AG08396 (cell line): ENCODE measurements at regions not wholly inside any gene's neighbourhood (a gene's known extent, or its start where the extent isn't known, plus 50 kb on each side); places are given as distances from the start of the nearest gene placed in this dataset.

ENCODE experiments used
- DNase-seq: peaks from one replicate; pipeline ENCODE4 v3.0.0; 2012; ENCODE audit warnings: low spot score, mixed read lengths

DNA sequence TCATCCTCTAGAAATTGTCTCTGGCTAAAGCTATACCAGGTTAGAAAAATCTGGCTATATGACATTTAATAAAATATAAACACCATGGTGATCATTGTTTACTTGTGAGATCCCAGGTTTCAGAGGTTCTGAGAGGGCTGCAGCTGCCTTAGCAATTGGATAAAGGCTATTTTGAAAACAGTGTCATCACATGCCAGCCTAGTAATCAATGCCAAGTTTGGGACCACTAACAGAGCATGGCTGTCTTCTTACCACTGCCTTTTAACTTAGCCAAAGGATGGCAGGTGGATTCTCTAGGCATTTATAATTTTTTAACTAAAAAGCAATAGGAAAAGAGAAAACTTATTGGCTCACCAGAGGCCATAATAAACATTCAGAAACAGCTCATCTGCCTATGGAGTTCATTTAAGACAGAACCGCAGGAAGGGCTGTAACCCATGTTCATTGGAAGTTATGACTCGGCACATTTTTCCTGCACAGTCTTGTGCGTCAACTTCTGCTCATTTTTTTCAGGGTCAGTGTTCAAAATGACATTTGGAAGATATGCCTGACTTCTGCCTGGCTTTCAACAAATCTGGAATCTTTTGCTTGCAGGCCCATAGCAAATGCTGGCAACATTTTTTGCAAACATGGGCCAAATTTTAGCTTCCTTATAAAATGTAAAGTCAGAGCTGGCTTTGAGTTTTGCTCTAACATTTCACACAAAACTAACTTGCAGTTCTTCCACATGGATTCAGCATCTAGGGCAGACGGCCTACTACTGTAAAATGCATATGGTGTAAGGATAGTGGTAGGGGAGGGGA, 476.0 kb upstream of the TBL1XR1 start:
- DNase-seq = peak; percentile 58

GRCh38 chr3:177674186-177674585, 476.9 kb upstream of the TBL1XR1 start:
- no peak for DNase-seq

DNA sequence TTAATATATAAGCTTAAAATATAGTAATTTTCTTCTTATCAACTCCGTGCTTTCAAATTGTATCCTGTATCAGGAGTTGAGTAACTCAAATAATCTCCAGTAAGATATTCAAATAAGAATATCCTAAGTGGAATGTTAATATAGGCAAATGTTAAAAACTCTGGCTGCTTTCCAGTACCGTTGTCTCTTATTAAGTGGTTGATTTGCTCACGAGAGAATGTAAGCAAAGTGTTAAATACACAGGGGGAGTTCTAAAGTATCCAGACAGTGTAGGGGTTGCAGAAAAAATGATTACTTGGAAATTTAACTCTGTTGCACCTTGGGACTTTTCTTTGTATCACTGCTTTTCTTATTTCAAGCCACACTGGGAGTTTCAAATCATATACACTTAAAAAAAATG, 478.9 kb upstream of the TBL1XR1 start:
- DNase-seq = no peak

- DNase-seq = no peak
These were observed 479.8 kb upstream of the TBL1XR1 start for GRCh38 chr3:177676947-177677587.

DNA sequence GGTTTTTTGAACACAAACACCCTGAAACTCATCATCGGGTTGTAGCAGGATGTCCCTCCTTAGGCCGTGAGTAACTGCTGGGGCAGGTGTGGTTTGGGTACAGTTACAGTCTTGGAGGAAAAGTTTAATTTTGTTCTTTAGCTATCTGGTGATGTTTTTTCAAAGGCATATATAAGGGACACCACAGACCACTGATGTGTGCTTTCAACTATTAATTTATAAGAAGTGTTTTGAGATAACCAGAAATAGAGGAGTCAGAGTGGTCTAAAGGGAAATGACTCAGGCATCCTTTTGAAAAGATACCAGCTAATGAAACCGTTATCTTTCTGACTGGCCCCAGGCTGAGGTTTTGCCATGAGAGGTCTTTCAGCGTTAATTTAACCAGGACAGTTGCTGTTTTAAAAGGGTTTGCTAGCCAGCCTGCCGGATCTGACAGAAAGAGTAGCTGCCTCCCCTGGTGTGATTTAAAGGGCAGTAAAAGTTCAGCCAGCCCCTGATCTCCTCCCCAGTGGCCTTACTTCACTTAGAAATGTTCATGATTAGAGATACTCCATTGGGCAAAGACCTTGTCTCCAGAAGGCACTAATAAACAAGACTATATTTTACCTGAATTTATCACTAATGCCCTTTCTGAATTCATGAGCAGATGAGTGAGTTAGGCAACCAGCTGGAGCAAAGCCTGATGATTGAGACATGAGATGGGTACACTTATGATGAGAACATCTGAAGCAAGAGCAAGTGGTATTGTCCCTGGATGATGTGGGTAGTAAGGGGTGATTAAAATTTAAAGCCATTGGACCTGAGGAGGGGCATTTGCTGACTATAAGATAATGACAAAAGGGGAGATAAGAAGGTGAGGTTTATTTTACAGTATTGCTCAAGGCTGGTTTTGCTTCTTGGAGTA, 482.5 kb upstream of the TBL1XR1 start:
- no peak for DNase-seq

DNA sequence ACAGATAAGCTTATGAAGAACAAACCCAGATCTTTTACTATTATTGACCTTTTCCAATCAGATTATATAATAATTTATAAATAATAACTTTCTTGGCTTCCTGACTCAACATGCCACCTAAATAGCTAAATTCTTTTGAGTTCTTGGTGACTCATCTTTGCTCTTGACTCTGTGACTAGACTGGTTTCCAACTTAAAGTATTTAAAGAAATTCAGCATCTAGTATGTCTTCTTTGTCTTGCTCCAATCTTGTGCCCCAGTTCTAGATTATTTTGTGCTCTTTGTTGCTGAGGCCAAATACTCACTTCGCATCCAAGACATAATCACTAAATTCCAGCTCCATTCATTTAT, 483.2 kb upstream of the TBL1XR1 start:
- DNase-seq = no peak

DNA sequence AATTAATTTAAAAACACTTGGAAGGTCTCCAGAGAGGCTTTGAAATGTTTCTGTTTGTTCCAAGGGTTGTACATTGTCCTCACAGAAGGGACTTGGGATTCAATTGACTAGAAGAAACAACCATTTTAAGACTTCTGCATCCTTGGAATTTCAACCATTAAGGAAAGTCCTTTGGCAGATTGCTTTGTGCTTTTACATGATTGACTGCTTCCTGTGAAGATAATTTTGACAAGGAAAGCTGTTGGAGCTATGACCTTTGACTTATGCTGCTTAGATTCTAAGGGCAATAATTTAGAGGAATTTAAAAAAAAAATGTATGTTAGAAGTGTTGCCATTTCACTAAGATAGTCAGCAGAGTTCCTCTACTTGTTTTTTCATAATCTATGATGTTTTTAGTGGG, 483.9 kb upstream of the TBL1XR1 start:
- DNase-seq = no peak

DNA sequence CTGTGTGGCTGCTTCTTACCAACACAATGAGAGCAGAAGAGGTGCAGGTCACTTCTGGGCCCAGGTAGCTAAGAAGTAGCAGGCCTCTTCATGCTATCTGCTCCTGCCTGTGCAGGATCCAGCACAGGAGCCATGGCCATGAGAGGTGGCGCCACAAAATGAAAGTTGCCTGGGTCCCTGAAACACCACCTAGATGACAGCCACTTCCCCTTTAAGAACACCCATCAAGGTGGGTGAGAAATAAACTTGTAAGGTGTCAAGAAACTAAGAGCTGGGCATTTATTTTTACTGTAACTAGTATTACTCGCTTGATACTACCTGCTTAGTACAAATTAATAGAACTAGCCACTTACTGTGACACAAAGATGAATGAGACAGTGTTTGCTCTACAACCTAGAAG, 484.6 kb upstream of the TBL1XR1 start:
- no peak for DNase-seq

DNA sequence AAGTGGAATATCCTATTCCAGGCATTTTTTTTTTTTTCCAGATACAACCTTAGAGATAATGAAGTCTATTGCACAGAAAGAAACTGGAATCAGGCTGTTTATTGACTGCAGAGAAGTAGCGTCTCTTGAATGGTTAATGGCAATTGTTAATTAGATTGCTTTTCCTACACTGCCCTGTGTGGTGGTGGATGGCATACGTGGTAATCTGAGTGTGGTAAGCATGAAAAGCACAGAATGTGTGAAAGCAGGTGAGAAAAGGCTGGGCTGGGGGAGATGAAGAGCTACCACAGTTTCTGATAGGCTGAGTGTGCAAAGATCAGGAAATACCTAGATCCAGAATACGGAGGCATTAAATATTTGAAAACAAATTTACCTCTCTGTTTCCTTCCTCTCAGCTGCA, 486.3 kb upstream of the TBL1XR1 start:
- DNase-seq = no peak

GRCh38 chr3:177686671-177687070, 489.4 kb upstream of the TBL1XR1 start:
- DNase-seq = no peak

GRCh38 chr3:177687291-177687690, 490.0 kb upstream of the TBL1XR1 start:
- no peak for DNase-seq

GRCh38 chr3:177688152-177688551, 490.9 kb upstream of the TBL1XR1 start:
- DNase-seq = no peak

DNA sequence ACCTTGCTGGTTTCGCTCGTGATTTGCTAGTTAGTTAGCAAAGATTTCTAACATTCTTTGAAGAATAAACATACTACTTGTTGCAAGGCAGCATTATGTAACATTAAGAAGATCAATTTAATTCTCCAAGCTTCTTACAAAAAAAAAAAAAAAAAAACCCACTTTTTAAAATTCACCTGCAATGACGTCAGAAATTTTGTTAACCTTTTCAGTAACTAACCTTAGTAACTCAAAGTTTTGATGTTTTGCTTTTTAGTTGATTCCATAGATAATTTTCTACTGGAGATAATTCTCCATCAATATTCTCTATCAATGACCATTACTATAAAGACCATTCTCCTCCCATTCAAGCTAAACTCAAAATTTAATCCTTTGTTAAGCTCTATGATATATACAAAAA, 491.8 kb upstream of the TBL1XR1 start:
- no peak for DNase-seq

DNA sequence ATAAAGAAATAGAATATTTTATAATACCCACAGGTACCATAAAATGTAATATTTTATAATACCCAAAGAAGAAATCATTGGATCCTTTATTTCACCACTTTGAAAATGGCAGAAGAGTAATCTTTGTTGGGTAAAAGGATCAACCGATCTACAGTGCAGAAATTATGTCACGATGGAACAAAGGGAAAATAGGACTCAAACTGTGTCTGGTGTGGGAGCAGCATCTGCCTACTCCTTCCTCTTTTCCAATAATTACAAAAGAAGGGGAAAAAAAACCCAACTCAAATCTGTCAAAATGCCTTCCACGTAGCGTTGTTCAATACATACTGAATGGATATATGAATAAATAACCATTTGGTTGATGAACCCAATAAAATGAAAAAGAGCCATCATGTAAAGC, 492.6 kb upstream of the TBL1XR1 start:
- no peak for DNase-seq

- DNase-seq = no peak
These were observed 493.0 kb upstream of the TBL1XR1 start for GRCh38 chr3:177690306-177690705.

DNA sequence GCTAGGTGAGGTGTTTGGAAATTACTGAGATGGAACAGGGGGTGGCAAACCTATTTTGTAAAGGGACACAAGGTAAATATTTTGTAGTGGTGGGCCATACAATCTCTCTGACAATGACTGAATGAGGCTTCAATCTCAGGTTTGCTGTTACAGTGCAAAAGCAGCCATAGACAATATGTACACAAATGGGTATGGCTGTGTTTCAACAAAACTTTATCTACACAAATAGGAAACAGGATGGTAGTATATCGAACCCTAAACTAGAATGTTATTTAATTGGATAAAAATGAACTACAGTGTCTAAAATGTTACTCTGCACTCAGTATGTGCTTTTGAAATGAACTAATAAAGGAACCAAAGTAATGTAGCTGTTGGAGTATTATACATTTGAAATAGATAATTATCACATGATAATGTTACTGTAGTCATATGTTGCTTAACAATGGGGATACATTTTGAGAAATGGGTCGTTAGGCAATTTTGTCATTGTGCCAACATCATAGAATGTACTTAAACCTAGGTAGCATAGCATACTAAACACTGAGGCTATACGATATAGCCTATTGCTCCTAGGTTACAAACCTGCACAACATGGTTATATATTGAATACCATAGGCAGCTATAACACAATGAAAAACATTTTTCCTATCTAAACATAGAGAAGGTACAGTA, 495.2 kb upstream of the TBL1XR1 start:
- no peak for DNase-seq

DNA sequence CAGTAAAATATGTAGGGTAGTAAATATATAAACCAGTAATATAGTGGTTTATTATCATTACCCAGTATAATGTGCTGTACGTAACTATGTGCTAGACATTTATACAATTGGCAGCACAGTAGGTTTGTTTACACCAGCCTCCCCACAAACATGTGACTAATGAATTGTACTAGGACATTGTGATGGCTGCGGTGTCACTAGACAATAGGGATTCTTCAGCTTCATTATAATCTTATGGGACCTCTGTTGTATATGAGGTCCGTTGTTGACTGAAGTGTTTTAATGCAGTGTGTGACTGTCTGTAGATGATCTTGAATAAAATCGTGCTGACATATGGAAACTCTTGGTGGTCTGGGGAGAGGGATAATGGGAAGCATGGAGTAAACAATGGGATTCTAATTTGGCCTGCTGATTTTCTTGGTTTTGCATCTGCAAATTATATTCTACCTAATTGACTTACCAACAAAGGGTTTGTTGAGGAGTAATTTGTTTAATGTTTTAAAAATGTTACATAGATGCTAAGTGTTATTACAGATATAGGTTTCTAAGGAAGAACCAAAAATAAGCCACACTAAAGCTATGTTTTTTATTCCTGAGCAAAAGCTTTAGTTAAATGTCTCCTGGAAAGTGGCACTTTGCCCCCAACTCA, 496.5 kb upstream of the TBL1XR1 start:
- DNase-seq = no peak

GRCh38 chr3:177694316-177694715, 497.0 kb upstream of the TBL1XR1 start:
- DNase-seq = no peak

DNA sequence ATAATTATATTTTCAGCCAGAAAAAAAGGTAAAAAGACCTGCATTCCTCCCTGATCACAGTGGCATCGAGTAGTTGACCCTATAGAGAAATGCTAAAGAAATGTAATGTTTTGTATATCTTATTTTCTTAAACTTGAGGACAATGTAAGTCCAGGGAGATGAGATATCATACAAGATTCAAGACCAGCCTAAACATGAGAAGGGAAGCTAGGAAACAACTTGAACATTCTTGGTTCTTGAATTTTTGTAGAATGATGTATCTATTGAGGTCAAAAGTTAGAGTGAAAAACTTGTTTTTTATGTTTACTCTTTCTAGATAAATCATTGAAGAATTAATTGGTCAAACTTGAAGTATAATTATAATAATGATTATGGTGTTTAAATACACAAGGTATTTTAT, 497.7 kb upstream of the TBL1XR1 start:
- DNase-seq = no peak

DNA sequence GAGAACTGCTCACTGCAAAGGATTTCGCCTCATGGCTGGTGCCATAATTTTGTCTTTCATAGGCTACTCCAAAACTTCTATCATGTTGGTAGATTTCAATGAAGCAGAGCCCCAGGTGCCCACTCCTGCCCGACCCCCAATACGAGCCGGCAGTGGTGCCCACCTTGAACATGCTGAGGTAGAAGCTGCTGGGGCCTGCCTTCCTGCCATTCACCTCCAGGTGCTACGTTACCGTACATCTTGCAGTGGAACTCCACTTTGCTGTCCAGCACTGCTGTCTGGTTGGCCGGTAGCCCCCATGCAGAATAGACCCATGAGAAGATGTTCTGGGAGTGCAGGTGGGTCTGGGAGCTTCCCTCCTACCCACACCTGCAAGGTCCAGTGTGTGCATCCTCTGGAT, 502.8 kb upstream of the TBL1XR1 start:
- no peak for DNase-seq

GRCh38 chr3:177703788-177704187, 506.5 kb upstream of the TBL1XR1 start:
- no peak for DNase-seq
